K562 (cell line): ENCODE measurements at regions not wholly inside any gene's neighbourhood (a gene's known extent, or its start where the extent isn't known, plus 50 kb on each side); places are given as distances from the start of the nearest gene placed in this dataset.

Source experiments
- ATAC-seq: fragments of 200-7000 bp; cut with Tn5 transposase; 3 replicates; pipeline ENCODE4 v1.9.1; 2020; ENCODE audit warnings: moderate library complexity
- BruUV-seq: library from RNA; stranded (reverse); fragments of 400-500 nt; replicated peaks from 2 replicates; lab custom pipeline; 2021; lab: Mats Ljungman, UMichigan
- CTCF ChIA-PET: fragments of 300-600 bp; formaldehyde crosslinking; extraction: SDS; loops from one replicate; lab custom pipeline; 2021; ENCODE audit warnings: low intra/inter-chr PET ratio; lab: Yijun Ruan, JAX
- POLR2A ChIA-PET: fragments of 300-600, 350-650 bp; sonication (Branson Sonifier 250); formaldehyde crosslinking; extraction: SDS; loops from one replicate; lab custom pipeline; 2021; ENCODE audit warnings: antibody characterized with exemption, inconsistent platforms; lab: Yijun Ruan, JAX
- DNase-seq, 4 experiments: peaks; one replicate each; pipeline versions ENCODE4 v3.0.0 to v3.0.0-alpha.2; 2011 to 2018; ENCODE audit warnings: low spot score in 3 of 4, mixed read lengths in 3 of 4; ENCODE audit errors: extremely low read depth in 1 of 4
- FAIRE-seq: peaks from 2 replicates; lab custom pipeline; 2011; peaks lifted over from hg19 to GRCh38; lab: Jason Lieb, UNC
- H2AFZ ChIP-seq: 2 replicates; pipeline ENCODE4 v1.6.0; 2011; ENCODE audit warnings: low read depth, low read length, control low read depth, inconsistent platforms
- H3K27ac ChIP-seq: fragments of 200-600 bp; 3 replicates; pipeline ENCODE4 v1.8.0; 2011; ENCODE audit warnings: low read depth, mild to moderate bottlenecking, control low read depth, inconsistent platforms, low read length, moderate library complexity, mixed read lengths; ENCODE audit errors: extremely low read depth
- H3K27me3 ChIP-seq, 2 experiments: fragments of 300-600 bp in 1 of 2; 2 replicates in 1 of 2; 3 replicates in 1 of 2; pipeline versions ENCODE4 v1.6.0 to v1.8.0; 2011; ENCODE audit warnings: inconsistent platforms in 2 of 2, low read length in 2 of 2, mild to moderate bottlenecking in 1 of 2, mixed read lengths in 1 of 2, moderate library complexity in 1 of 2; ENCODE audit not compliant: control insufficient read depth in 2 of 2, insufficient read depth in 2 of 2
- H3K36me3 ChIP-seq: fragments of 300-600 bp; 3 replicates; pipeline ENCODE4 v1.8.0; 2011; ENCODE audit warnings: mild to moderate bottlenecking, low read length, inconsistent platforms; ENCODE audit not compliant: control insufficient read depth, insufficient read depth
- H3K4me1 ChIP-seq, 2 experiments: fragments of 200-600 bp in 1 of 2; replicated peaks in 1 of 2; 2 replicates in 1 of 2; 3 replicates in 1 of 2; pipeline versions ENCODE4 v1.5.1 to v1.8.0; 2011; ENCODE audit warnings: inconsistent platforms in 2 of 2, low read length in 2 of 2, mild to moderate bottlenecking in 1 of 2, mixed read lengths in 1 of 2, moderate library complexity in 1 of 2; ENCODE audit not compliant: control insufficient read depth in 2 of 2, insufficient read depth in 2 of 2
- H3K4me2 ChIP-seq: 2 replicates; pipeline ENCODE4 v1.6.1; 2011; ENCODE audit warnings: low read length, control low read depth, inconsistent platforms, mixed read lengths; ENCODE audit not compliant: insufficient read depth
- H3K4me3 ChIP-seq: fragments of 200-600 bp; sonication (generic), shearing (Covaris generic); 2 replicates; pipeline ENCODE4 v1.5.1; 2016; ENCODE audit warnings: control low read depth, inconsistent platforms
- H3K79me2 ChIP-seq: fragments of 200-600 bp; 3 replicates; pipeline ENCODE4 v1.8.0; 2011; ENCODE audit warnings: low read length, inconsistent platforms; ENCODE audit not compliant: control insufficient read depth, insufficient read depth
- H3K9ac ChIP-seq, 2 experiments: 2 replicates each; pipeline versions ENCODE4 v1.6.0 to v1.6.1; 2011; ENCODE audit warnings: low read depth in 2 of 2, low read length in 2 of 2, control low read depth in 1 of 2, inconsistent platforms in 1 of 2, mild to moderate bottlenecking in 1 of 2, mixed read lengths in 1 of 2; ENCODE audit not compliant: insufficient read depth in 1 of 2
- H3K9me1 ChIP-seq: one replicate; pipeline ENCODE4 v1.6.0; 2011; ENCODE audit warnings: inconsistent platforms, mild to moderate bottlenecking, low read length, moderate library complexity; ENCODE audit not compliant: control insufficient read depth, insufficient read depth
- H3K9me3 ChIP-seq: replicated peaks from 2 replicates; pipeline ENCODE4 v1.5.1; 2011; ENCODE audit warnings: low read depth, low read length, inconsistent platforms; ENCODE audit not compliant: control insufficient read depth, insufficient read depth
- H4K20me1 ChIP-seq: replicated peaks from 2 replicates; pipeline ENCODE4 v1.6.1; 2011; ENCODE audit warnings: low read length, inconsistent platforms, mixed read lengths; ENCODE audit not compliant: control insufficient read depth, insufficient read depth
- ADNP ChIP-seq: fragments of 200-800 bp; sonication (Bioruptor generic); IDR thresholded peaks from 2 replicates; pipeline ENCODE4 v1.6.1; 2016; ENCODE audit warnings: missing genetic modification characterization, missing compliant biosample characterization
- ERF ChIP-seq: fragments of 450-650 bp; formaldehyde crosslinking; IDR thresholded peaks from 2 replicates; pipeline ENCODE4 v1.4.0; 2020; ENCODE audit warnings: mild to moderate bottlenecking, mixed read lengths
- GATAD2B ChIP-seq: fragments of 450-650 bp; IDR thresholded peaks from 2 replicates; pipeline ENCODE4 v1.6.1; 2017; ENCODE audit warnings: mild to moderate bottlenecking, borderline replicate concordance
- LCOR ChIP-seq: sonication (generic); formaldehyde crosslinking; IDR thresholded peaks from 2 replicates; pipeline ENCODE4 v1.8.0; 2022; ENCODE audit warnings: mild to moderate bottlenecking, missing genetic modification reagents
- MAFG ChIP-seq: fragments of 450-650 bp; conservative IDR thresholded peaks from 2 replicates; pipeline ENCODE4 v1.6.1; 2016; ENCODE audit warnings: missing genetic modification characterization, missing compliant biosample characterization
- MCM5 ChIP-seq: fragments of 450-650 bp; IDR thresholded peaks from 2 replicates; pipeline ENCODE4 v1.6.1; 2016; ENCODE audit warnings: low read depth
- POLR3A ChIP-seq: IDR thresholded peaks from 2 replicates; pipeline ENCODE4 v1.6.1; 2011; ENCODE audit warnings: borderline replicate concordance, mild to moderate bottlenecking, moderate library complexity; ENCODE audit not compliant: insufficient read length, insufficient read depth; ENCODE audit errors: extremely low read depth
- RB1 ChIP-seq: fragments of 450-650 bp; IDR thresholded peaks from 2 replicates; pipeline ENCODE4 v1.6.1; 2017; ENCODE audit warnings: low read depth, mild to moderate bottlenecking
- RBM25 ChIP-seq: fragments of 200-400 bp; formaldehyde crosslinking; IDR thresholded peaks from 2 replicates; pipeline ENCODE4 v1.6.1; 2018; ENCODE audit warnings: low read length, low read depth, moderate library complexity; ENCODE audit not compliant: severe bottlenecking
- ZKSCAN8 ChIP-seq: fragments of 200-800 bp; sonication (Bioruptor generic); IDR thresholded peaks from 2 replicates; pipeline ENCODE4 v1.6.1; 2016; ENCODE audit warnings: missing genetic modification characterization, missing compliant biosample characterization
- ZNF282 ChIP-seq: sonication (generic); formaldehyde crosslinking; IDR thresholded peaks from 2 replicates; pipeline ENCODE4 v1.8.1; 2023; ENCODE audit warnings: missing genetic modification reagents
- WGBS: fragments of 100-300 bp; shearing (Covaris generic); methylation state at CpG from one replicate; pipeline ENCODE4 v1.1.6; 2016; ENCODE audit warnings: low coverage, mixed read lengths; ENCODE audit not compliant: insufficient coverage; ENCODE audit errors: missing lambda C conversion rate; 5-methylcytosine and 5-hydroxymethylcytosine counted together
- in situ Hi-C: fragments of 300-500 bp; cut with MboI; formaldehyde crosslinking; loops from 4 replicates; pipeline ENCODE4 v1.15.0; 2018; ENCODE audit warnings: inconsistent platforms, mixed read lengths
- intact Hi-C: fragments of 100-400 bp; cut with micrococcal nuclease; formaldehyde crosslinking; loops from 2 replicates; pipeline ENCODE4 v1.14.2; 2022
- TF ChIP-seq, protein P1 (sequence below): fragments of 450-650 bp; formaldehyde crosslinking; IDR thresholded peaks from 2 replicates; pipeline ENCODE4 v1.4.0; 2022; ENCODE audit warnings: mild to moderate bottlenecking, moderate library complexity
- TF ChIP-seq, protein P2 (sequence below): fragments of 450-650 bp; IDR thresholded peaks from 2 replicates; pipeline ENCODE4 v1.6.1; 2018; ENCODE audit warnings: mild to moderate bottlenecking, low read depth; ENCODE audit not compliant: partially characterized antibody
- TF ChIP-seq, protein P3 (sequence below): sonication (generic); formaldehyde crosslinking; IDR thresholded peaks from 2 replicates; pipeline ENCODE4 v1.8.0; 2023; ENCODE audit warnings: mild to moderate bottlenecking, missing genetic modification reagents

DNA sequence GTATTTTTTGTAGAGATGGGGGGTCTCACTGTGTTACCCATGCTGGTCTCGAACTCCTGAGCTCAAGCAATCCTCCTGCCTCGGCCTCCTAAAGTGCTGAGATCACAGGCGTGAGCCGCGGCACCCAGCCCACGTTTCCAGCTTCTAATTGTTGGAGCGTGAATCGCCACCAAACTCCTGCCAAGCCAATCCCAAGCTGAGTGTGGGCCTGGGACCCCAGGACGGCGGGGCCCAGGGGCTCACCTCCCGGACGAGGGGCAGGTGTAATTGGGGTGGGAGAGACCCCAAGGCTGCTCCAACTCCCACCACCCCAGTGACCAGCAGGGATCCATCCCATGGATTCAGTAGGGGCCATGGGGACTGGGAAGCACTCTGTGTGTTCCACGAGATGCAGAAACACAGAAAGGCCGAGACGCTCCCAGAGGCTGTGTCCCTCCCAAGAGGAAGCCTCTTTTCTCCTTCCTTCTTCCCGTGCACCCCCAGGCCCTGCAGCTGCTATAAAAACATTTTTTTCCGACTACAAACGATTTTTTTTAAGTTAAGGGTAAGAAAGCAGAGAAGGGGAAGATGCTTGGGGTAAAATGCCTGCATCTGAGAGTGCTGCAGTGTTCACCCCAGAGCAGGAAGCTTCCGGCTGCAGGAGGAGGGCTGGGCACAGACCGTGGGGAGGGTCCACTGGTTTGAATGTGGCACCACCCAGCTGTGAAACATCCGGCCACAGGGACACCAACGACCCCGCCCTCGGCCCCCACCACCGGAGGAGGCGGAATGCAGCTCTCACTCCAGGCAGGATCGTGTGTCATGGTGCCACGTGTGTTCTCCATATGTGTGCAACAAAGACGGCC is 76.5 kb downstream of the MICALL2 start:
- intact Hi-C loops: no loop called here
- Histone ChIP-seq H3K4me3 (no peak overlapping the region), H3K4me2 (no peak overlapping the region), H3K79me2 (no peaks in the 10 kb centered on the region), H4K20me1 (no peaks in the 10 kb centered on the region), H2AFZ (no peak overlapping the region), H3K4me1 (peaks cover 0 to 24% of the 10 kb centered on the region in 2 experiments; a peak in 1 of 5 replicates), H3K27me3 (peaks cover 32 to 50% of the 10 kb centered on the region in 2 experiments; a peak in 4 of 5 replicates), H3K9ac (no peak overlapping the region), H3K9me1 (no peaks in the 10 kb centered on the region), H3K36me3 (no peaks in the 10 kb centered on the region), H3K27ac (no peak overlapping the region), H3K9me3 (no peaks in the 10 kb centered on the region; the same call in none of the 2 replicates)
- no peak for DNase-seq
- BruUV-seq: no TSS peak
- POLR2A ChIA-PET: no interaction called here
- no peak for FAIRE-seq
- ATAC-seq: no peak
- TF ChIP-seq RBM25 (no peak), ZNF282 (CRISPR knock-in tag) (no peak), ADNP (no peak), ERF (CRISPR knock-in tag) (no peak), ZKSCAN8 (CRISPR knock-in tag) (no peak), GATAD2B (no peak), LCOR (CRISPR knock-in tag) (no peak), POLR3A (no peak), MAFG (tag) (no peak), MCM5 (no peak), RB1 (no peak)
- TF ChIP-seq, protein P1, sequence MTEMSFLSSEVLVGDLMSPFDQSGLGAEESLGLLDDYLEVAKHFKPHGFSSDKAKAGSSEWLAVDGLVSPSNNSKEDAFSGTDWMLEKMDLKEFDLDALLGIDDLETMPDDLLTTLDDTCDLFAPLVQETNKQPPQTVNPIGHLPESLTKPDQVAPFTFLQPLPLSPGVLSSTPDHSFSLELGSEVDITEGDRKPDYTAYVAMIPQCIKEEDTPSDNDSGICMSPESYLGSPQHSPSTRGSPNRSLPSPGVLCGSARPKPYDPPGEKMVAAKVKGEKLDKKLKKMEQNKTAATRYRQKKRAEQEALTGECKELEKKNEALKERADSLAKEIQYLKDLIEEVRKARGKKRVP: no peak
- TF ChIP-seq, protein P2, sequence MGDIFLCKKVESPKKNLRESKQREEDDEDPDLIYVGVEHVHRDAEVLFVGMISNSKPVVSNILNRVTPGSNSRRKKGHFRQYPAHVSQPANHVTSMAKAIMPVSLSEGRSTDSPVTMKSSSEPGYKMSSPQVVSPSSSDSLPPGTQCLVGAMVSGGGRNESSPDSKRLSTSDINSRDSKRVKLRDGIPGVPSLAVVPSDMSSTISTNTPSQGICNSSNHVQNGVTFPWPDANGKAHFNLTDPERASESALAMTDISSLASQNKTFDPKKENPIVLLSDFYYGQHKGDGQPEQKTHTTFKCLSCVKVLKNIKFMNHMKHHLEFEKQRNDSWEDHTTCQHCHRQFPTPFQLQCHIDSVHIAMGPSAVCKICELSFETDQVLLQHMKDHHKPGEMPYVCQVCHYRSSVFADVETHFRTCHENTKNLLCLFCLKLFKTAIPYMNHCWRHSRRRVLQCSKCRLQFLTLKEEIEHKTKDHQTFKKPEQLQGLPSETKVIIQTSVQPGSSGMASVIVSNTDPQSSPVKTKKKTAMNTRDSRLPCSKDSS: no peak
- TF ChIP-seq, protein P3, sequence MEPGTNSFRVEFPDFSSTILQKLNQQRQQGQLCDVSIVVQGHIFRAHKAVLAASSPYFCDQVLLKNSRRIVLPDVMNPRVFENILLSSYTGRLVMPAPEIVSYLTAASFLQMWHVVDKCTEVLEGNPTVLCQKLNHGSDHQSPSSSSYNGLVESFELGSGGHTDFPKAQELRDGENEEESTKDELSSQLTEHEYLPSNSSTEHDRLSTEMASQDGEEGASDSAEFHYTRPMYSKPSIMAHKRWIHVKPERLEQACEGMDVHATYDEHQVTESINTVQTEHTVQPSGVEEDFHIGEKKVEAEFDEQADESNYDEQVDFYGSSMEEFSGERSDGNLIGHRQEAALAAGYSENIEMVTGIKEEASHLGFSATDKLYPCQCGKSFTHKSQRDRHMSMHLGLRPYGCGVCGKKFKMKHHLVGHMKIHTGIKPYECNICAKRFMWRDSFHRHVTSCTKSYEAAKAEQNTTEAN (CRISPR knock-in tag): no peak
- CTCF ChIA-PET: no interaction called here
- in situ Hi-C loops: no loop called here
- WGBS: 5% methylated on average over 28 of the region's 29 CpGs
